Endothelial cell (in vitro differentiated cells): ENCODE measurements at regions not wholly inside any gene's neighbourhood (a gene's known extent, or its start where the extent isn't known, plus 50 kb on each side); places are given as distances from the start of the nearest gene placed in this dataset.

Experiments
- DNase-seq: peaks from one replicate; pipeline ENCODE4 v3.0.0; 2021; ENCODE audit warnings: low spot score
- H3K27ac Mint-ChIP-seq: one replicate; pipeline ENCODE4 v1.8.0; 2021; ENCODE audit warnings: mixed read lengths, inconsistent platforms; ENCODE audit not compliant: unreplicated experiment
- H3K27me3 Mint-ChIP-seq: one replicate; pipeline ENCODE4 v1.8.0; 2021; ENCODE audit warnings: mild to moderate bottlenecking, moderate library complexity, mixed read lengths, inconsistent platforms; ENCODE audit not compliant: unreplicated experiment
- H3K36me3 Mint-ChIP-seq: one replicate; pipeline ENCODE4 v1.8.0; 2021; ENCODE audit warnings: mild to moderate bottlenecking, low read depth, mixed read lengths, inconsistent platforms; ENCODE audit not compliant: unreplicated experiment
- H3K4me1 Mint-ChIP-seq: one replicate; pipeline ENCODE4 v1.8.0; 2021; ENCODE audit warnings: mild to moderate bottlenecking, mixed read lengths, inconsistent platforms; ENCODE audit not compliant: unreplicated experiment
- H3K4me3 Mint-ChIP-seq: one replicate; pipeline ENCODE4 v1.8.0; 2021; ENCODE audit warnings: mild to moderate bottlenecking, mixed read lengths, inconsistent platforms; ENCODE audit not compliant: unreplicated experiment
- H3K9me3 Mint-ChIP-seq: one replicate; pipeline ENCODE4 v1.8.0; 2021; ENCODE audit warnings: mixed read lengths, inconsistent platforms; ENCODE audit not compliant: unreplicated experiment
- TF ChIP-seq, protein P1 (sequence below): fragments of 200-600 bp; sonication (generic); IDR thresholded peaks from one replicate; pipeline ENCODE4 v1.5.0; 2021; ENCODE audit warnings: antibody characterized with exemption; ENCODE audit not compliant: unreplicated experiment

DNA sequence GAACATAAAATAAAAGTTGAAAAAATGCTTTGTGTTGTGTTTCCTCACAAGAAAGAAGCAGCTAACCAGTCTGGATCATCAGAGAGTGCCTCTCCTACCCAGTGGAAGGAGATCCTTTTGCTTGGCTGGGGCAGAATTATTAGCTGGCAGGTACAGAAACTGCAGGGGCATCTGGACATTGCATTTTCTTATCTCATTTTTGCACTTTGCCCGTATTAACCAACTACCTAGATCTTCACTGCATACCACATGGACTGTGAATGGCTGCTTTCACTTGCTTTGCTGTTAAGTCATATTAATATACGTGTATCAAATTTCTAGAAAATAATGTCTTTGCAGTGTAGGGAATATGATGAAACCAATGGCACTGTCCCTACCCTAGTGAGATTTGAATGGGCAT lies 52.9 kb upstream of the PDGFRA start:
- Mint-ChIP-seq H3K4me3 (no peak overlapping the region), H3K27me3 (no peaks in the 10 kb centered on the region), H3K36me3 (no peaks in the 10 kb centered on the region), H3K4me1 (no peaks in the 10 kb centered on the region), H3K27ac (no peak overlapping the region), H3K9me3 (no peaks in the 10 kb centered on the region)
- TF ChIP-seq, protein P1, sequence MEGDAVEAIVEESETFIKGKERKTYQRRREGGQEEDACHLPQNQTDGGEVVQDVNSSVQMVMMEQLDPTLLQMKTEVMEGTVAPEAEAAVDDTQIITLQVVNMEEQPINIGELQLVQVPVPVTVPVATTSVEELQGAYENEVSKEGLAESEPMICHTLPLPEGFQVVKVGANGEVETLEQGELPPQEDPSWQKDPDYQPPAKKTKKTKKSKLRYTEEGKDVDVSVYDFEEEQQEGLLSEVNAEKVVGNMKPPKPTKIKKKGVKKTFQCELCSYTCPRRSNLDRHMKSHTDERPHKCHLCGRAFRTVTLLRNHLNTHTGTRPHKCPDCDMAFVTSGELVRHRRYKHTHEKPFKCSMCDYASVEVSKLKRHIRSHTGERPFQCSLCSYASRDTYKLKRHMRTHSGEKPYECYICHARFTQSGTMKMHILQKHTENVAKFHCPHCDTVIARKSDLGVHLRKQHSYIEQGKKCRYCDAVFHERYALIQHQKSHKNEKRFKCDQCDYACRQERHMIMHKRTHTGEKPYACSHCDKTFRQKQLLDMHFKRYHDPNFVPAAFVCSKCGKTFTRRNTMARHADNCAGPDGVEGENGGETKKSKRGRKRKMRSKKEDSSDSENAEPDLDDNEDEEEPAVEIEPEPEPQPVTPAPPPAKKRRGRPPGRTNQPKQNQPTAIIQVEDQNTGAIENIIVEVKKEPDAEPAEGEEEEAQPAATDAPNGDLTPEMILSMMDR, result no peak
- no peak for DNase-seq
